Gastroesophageal sphincter (tissue), 3 donors: ENCODE measurements at regions not wholly inside any gene's neighbourhood (a gene's known extent, or its start where the extent isn't known, plus 50 kb on each side); places are given as distances from the start of the nearest gene placed in this dataset.

Experiments
- CTCF ChIP-seq, 4 experiments: fragments of 200-600 bp in 2 of 4; fragments of 450-650 bp in 2 of 4; sonication (generic) in 1 of 4; IDR thresholded peaks; one replicate each; pipeline ENCODE4 v1.5.1; 2017 to 2019; ENCODE audit warnings: antibody characterized with exemption in 4 of 4, mild to moderate bottlenecking in 2 of 4, moderate library complexity in 2 of 4
- EP300 ChIP-seq: sonication (generic); formaldehyde crosslinking; IDR thresholded peaks from one replicate; pipeline ENCODE4 v1.6.1; 2017; ENCODE audit warnings: antibody characterized with exemption, mild to moderate bottlenecking
- POLR2A ChIP-seq, 2 donors: fragments of 450-650 bp; IDR thresholded peaks; one replicate each; pipeline ENCODE4 v1.6.1; 2017; ENCODE audit warnings: antibody characterized with exemption in 2 of 2, mild to moderate bottlenecking in 2 of 2, moderate library complexity in 1 of 2
- POLR2AphosphoS5 ChIP-seq: sonication (generic); formaldehyde crosslinking; IDR thresholded peaks from one replicate; pipeline ENCODE4 v1.6.1; 2017; ENCODE audit warnings: antibody characterized with exemption

DNA sequence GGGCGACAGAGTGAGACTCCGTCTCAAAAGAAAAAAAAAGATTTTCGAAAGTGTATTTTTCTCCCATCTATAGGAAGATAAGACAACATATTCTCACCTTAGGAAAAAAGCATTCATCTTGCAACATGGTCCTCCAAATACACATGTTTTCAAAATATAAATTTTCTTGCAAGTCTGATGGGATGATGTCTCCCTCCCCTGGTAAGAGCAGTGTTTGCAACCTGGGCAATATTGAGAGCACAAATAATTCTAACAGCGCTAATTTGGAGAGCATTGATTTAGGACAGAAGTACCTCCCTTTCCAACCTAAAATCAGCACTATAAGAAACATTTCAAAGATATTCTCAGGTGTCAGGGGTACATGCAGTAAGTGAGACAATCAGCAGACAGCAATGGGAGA is 61.0 kb upstream of the SHISA2 start:
- no peak for TF ChIP-seq CTCF (IDR thresholded peaks at IDR 0.05)
- no peak for TF ChIP-seq POLR2AphosphoS5
- TF ChIP-seq POLR2A (IDR thresholded peaks at IDR 0.05) = no peak
- no peak for TF ChIP-seq EP300
